Keratinocyte (primary cell): ENCODE measurements at regions not wholly inside any gene's neighbourhood (a gene's known extent, or its start where the extent isn't known, plus 50 kb on each side); places are given as distances from the start of the nearest gene placed in this dataset.

Experiments
- CTCF ChIP-seq, 3 experiments: IDR thresholded peaks in 1 of 3; conservative IDR thresholded peaks in 1 of 3; optimal IDR thresholded peaks in 1 of 3; 2 replicates in 2 of 3; 3 replicates in 1 of 3; pipeline versions ENCODE3 to v1.5.1; 2011; ENCODE audit warnings: low read length in 3 of 3, mild to moderate bottlenecking in 3 of 3, moderate library complexity in 2 of 3, control low read depth in 1 of 3, inconsistent platforms in 1 of 3; ENCODE audit not compliant: insufficient read depth in 2 of 3; ENCODE audit errors: extremely low read depth in 1 of 3
- EZH2 ChIP-seq: IDR thresholded peaks from one replicate; pipeline ENCODE4 v1.6.1; 2012; ENCODE audit warnings: inconsistent platforms, mild to moderate bottlenecking, low read length, moderate library complexity

- TF ChIP-seq EZH2 (no peak), CTCF (optimal IDR thresholded peaks at IDR 0.05 in 1 of 3, IDR thresholded peaks at IDR 0.05 in 1 of 3, conservative IDR thresholded peaks at IDR 0.05 in 1 of 3; ENCODE audit: extremely low read depth in 1 of 3, insufficient read depth in 2 of 3, low read length in 3 of 3) (no peak)
These were observed 107.4 kb upstream of the ASCC3 start for GRCh38 chr6:100988391-100988984.
